GM23338 (cell line): ENCODE measurements at regions not wholly inside any gene's neighbourhood (a gene's known extent, or its start where the extent isn't known, plus 50 kb on each side); places are given as distances from the start of the nearest gene placed in this dataset.

Source experiments
- ATAC-seq: fragments of 200-7000 bp; cut with Tn5 transposase; 3 replicates; pipeline ENCODE4 v1.9.1; 2020
- DNase-seq: peaks from one replicate; pipeline ENCODE4 v3.0.0-alpha.2; 2015; ENCODE audit warnings: low spot score
- H2AFZ ChIP-seq: fragments of 200-600 bp; sonication (generic); 2 replicates; pipeline ENCODE4 v1.8.0; 2016; ENCODE audit warnings: antibody characterized with exemption, mild to moderate bottlenecking, moderate library complexity
- H3F3A ChIP-seq: fragments of 200-600 bp; sonication (generic); replicated peaks from 2 replicates; pipeline ENCODE4 v1.8.0; 2017; ENCODE audit warnings: antibody characterized with exemption, mixed run types, low read depth
- H3K27ac ChIP-seq: fragments of 200-600 bp; sonication (generic); 2 replicates; pipeline ENCODE4 v1.6.1; 2016; ENCODE audit warnings: low read depth
- H3K27me3 ChIP-seq: fragments of 200-600 bp; sonication (generic); 2 replicates; pipeline ENCODE4 v1.8.0; 2016; ENCODE audit warnings: mild to moderate bottlenecking, mixed run types, moderate library complexity; ENCODE audit not compliant: insufficient read depth
- H3K36me3 ChIP-seq: fragments of 200-600 bp; sonication (generic); 2 replicates; pipeline ENCODE4 v1.8.0; 2016; ENCODE audit warnings: mild to moderate bottlenecking; ENCODE audit not compliant: insufficient read depth
- H3K4me1 ChIP-seq: fragments of 200-600 bp; sonication (generic); 2 replicates; pipeline ENCODE4 v1.8.0; 2016; ENCODE audit warnings: mild to moderate bottlenecking, moderate library complexity; ENCODE audit not compliant: insufficient read depth
- H3K4me2 ChIP-seq: fragments of 200-600 bp; sonication (generic); 2 replicates; pipeline ENCODE4 v1.7.1; 2017; ENCODE audit warnings: mixed run types
- H3K4me3 ChIP-seq: fragments of 200-600 bp; sonication (generic); 2 replicates; pipeline ENCODE4 v1.6.1; 2016; ENCODE audit warnings: mixed run types
- H3K79me2 ChIP-seq: fragments of 200-600 bp; sonication (generic); replicated peaks from 2 replicates; pipeline ENCODE4 v1.8.0; 2017; ENCODE audit warnings: mild to moderate bottlenecking; ENCODE audit not compliant: insufficient read depth
- H3K9me2 ChIP-seq: fragments of 200-600 bp; sonication (generic); 2 replicates; pipeline ENCODE4 v1.8.0; 2017; ENCODE audit not compliant: insufficient read depth
- H4K20me1 ChIP-seq: fragments of 200-600 bp; sonication (generic); replicated peaks from 2 replicates; pipeline ENCODE4 v1.8.0; 2017; ENCODE audit warnings: mild to moderate bottlenecking; ENCODE audit not compliant: insufficient read depth
- H3K27ac Mint-ChIP-seq: 2 replicates; pipeline ENCODE4 v1.8.0; 2020; ENCODE audit warnings: inconsistent platforms, mild to moderate bottlenecking, moderate library complexity, mixed read lengths
- H3K27me3 Mint-ChIP-seq: 3 replicates; pipeline ENCODE4 v1.8.0; 2022; ENCODE audit warnings: low read depth, mild to moderate bottlenecking, moderate library complexity, mixed read lengths, inconsistent platforms; ENCODE audit not compliant: insufficient read depth, poor library complexity
- H3K36me3 Mint-ChIP-seq: 3 replicates; pipeline ENCODE4 v1.8.0; 2021; ENCODE audit warnings: low read depth, mild to moderate bottlenecking, inconsistent platforms, moderate library complexity, mixed read lengths
- H3K4me1 Mint-ChIP-seq: 3 replicates; pipeline ENCODE4 v1.8.0; 2020; ENCODE audit warnings: mild to moderate bottlenecking, inconsistent platforms, mixed read lengths
- H3K4me3 Mint-ChIP-seq: 3 replicates; pipeline ENCODE4 v1.8.0; 2021; ENCODE audit warnings: moderate library complexity, mild to moderate bottlenecking, inconsistent platforms, mixed read lengths
- H3K9me3 Mint-ChIP-seq: 3 replicates; pipeline ENCODE4 v1.8.0; 2020; ENCODE audit warnings: moderate library complexity, mild to moderate bottlenecking, inconsistent platforms, mixed read lengths
- CREB1 ChIP-seq: fragments of 250-450 bp; sonication (Bioruptor Pico); IDR thresholded peaks from 2 replicates; pipeline ENCODE4 v1.5.0; 2020; ENCODE audit warnings: low read depth, mild to moderate bottlenecking, moderate library complexity
- EZH2 ChIP-seq: fragments of 200-600 bp; sonication (generic); IDR thresholded peaks from one replicate; pipeline ENCODE4 v1.8.0; 2017; ENCODE audit warnings: antibody characterized with exemption, mild to moderate bottlenecking, low read depth; ENCODE audit not compliant: unreplicated experiment
- EZH2phosphoT487 ChIP-seq: fragments of 200-600 bp; sonication (generic); IDR thresholded peaks from one replicate; pipeline ENCODE4 v1.8.1; 2018; ENCODE audit warnings: antibody characterized with exemption; ENCODE audit not compliant: unreplicated experiment
- JUNB ChIP-seq: IDR thresholded peaks from one replicate; pipeline ENCODE4 v1.6.1; 2016; ENCODE audit warnings: antibody characterized with exemption; ENCODE audit not compliant: unreplicated experiment
- NANOG ChIP-seq: IDR thresholded peaks from 2 replicates; pipeline ENCODE4 v1.6.1; 2016; ENCODE audit warnings: antibody characterized with exemption, borderline replicate concordance
- POLR2AphosphoS5 ChIP-seq: IDR thresholded peaks from 2 replicates; pipeline ENCODE4 v1.6.1; 2016; ENCODE audit warnings: antibody characterized with exemption, low read depth
- STAT1 ChIP-seq: IDR thresholded peaks from one replicate; pipeline ENCODE4 v1.6.1; 2016; ENCODE audit warnings: antibody characterized with exemption; ENCODE audit not compliant: unreplicated experiment
- ZNF114 ChIP-seq: fragments of 250-450 bp; sonication (Bioruptor Pico); IDR thresholded peaks from 2 replicates; pipeline ENCODE4 v1.5.0; 2020; ENCODE audit warnings: mild to moderate bottlenecking, moderate library complexity
- ZNF331 ChIP-seq: fragments of 250-450 bp; sonication (Bioruptor Pico); IDR thresholded peaks from 2 replicates; pipeline ENCODE4 v1.5.0; 2020; ENCODE audit warnings: low read depth, mild to moderate bottlenecking, moderate library complexity
- TF ChIP-seq, protein P1 (sequence below): IDR thresholded peaks from one replicate; pipeline ENCODE4 v1.6.1; 2018; ENCODE audit warnings: antibody characterized with exemption; ENCODE audit not compliant: unreplicated experiment
- TF ChIP-seq, protein P2 (sequence below), 2 experiments: fragments of 200-600 bp in 1 of 2; sonication (generic) in 1 of 2; conservative IDR thresholded peaks; 2 replicates each; pipeline versions ENCODE4 v1.5.1 to v1.6.1; 2016 to 2017; ENCODE audit warnings: antibody characterized with exemption in 2 of 2, low read depth in 2 of 2, mild to moderate bottlenecking in 2 of 2, moderate library complexity in 1 of 2
- TF ChIP-seq, protein P3 (sequence below): fragments of 250-450 bp; sonication (Bioruptor Pico); IDR thresholded peaks from 2 replicates; pipeline ENCODE4 v1.5.0; 2020; ENCODE audit warnings: mild to moderate bottlenecking, moderate library complexity
- TF ChIP-seq, protein P4 (sequence below): IDR thresholded peaks from 2 replicates; pipeline ENCODE4 v1.6.1; 2016; ENCODE audit warnings: antibody characterized with exemption

DNA sequence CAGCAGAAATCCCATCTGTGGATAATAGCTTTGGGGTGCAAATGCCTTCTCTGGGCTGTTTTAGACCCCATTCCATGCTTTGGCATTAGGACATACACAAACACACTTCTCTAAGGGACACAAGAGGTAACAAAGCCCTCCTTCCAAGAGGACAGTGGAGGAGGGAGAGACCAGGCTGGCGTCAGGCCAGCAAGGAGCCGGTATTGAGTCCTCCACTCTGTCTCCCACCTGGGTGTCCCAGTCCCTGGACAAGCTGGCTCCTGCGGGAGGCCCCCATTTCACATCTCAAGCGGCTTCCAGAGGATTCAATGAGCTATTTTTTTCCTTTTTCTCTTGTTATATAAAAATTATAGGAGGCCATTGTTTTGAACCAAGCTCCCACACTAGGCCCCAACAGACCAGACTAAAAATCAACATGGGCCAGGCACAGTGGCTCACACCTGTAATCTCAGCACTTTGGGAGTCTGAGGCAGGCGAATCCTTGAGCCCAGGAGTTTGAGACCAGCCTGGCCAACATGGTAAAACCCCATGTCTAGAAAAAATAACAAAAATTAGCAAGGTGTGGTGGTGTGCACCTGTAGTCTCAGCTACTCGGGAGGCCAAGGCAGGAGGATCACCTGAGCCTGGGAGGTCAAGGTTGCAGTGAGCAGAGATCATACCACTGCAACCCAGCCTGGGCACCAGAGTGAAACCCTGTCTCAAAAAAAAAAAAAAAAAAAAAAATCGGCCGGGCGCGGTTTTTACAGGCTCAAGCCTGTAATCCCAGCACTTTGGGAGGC lies 142.9 kb downstream of the TOMM20 start:
- no peaks in the 10 kb centered on the region; the same call in 1 of the 2 replicates for H3F3A ChIP-seq
- no peaks in the 10 kb centered on the region for H3K27me3 ChIP-seq
- no peaks in the 10 kb centered on the region for H3K9me2 ChIP-seq
- H3K27me3 Mint-ChIP-seq = peaks cover 6% of the 10 kb centered on the region
- no peak overlapping the region for H2AFZ ChIP-seq
- H3K27ac Mint-ChIP-seq = no peak overlapping the region
- H3K36me3 ChIP-seq = no peaks in the 10 kb centered on the region
- H3K4me2 ChIP-seq = no peak overlapping the region
- no peaks in the 10 kb centered on the region; the same call in 2 of the 3 replicates for H3K9me3 Mint-ChIP-seq
- TF ChIP-seq EZH2phosphoT487 (no peak), POLR2AphosphoS5 (no peak), CREB1 (CRISPR knock-in tag) (no peak), STAT1 (no peak), ZNF114 (CRISPR knock-in tag) (no peak), JUNB (no peak), EZH2 (no peak), NANOG (no peak), ZNF331 (no peak)
- TF ChIP-seq, protein P1, sequence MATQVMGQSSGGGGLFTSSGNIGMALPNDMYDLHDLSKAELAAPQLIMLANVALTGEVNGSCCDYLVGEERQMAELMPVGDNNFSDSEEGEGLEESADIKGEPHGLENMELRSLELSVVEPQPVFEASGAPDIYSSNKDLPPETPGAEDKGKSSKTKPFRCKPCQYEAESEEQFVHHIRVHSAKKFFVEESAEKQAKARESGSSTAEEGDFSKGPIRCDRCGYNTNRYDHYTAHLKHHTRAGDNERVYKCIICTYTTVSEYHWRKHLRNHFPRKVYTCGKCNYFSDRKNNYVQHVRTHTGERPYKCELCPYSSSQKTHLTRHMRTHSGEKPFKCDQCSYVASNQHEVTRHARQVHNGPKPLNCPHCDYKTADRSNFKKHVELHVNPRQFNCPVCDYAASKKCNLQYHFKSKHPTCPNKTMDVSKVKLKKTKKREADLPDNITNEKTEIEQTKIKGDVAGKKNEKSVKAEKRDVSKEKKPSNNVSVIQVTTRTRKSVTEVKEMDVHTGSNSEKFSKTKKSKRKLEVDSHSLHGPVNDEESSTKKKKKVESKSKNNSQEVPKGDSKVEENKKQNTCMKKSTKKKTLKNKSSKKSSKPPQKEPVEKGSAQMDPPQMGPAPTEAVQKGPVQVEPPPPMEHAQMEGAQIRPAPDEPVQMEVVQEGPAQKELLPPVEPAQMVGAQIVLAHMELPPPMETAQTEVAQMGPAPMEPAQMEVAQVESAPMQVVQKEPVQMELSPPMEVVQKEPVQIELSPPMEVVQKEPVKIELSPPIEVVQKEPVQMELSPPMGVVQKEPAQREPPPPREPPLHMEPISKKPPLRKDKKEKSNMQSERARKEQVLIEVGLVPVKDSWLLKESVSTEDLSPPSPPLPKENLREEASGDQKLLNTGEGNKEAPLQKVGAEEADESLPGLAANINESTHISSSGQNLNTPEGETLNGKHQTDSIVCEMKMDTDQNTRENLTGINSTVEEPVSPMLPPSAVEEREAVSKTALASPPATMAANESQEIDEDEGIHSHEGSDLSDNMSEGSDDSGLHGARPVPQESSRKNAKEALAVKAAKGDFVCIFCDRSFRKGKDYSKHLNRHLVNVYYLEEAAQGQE = no peak
- TF ChIP-seq, protein P2, sequence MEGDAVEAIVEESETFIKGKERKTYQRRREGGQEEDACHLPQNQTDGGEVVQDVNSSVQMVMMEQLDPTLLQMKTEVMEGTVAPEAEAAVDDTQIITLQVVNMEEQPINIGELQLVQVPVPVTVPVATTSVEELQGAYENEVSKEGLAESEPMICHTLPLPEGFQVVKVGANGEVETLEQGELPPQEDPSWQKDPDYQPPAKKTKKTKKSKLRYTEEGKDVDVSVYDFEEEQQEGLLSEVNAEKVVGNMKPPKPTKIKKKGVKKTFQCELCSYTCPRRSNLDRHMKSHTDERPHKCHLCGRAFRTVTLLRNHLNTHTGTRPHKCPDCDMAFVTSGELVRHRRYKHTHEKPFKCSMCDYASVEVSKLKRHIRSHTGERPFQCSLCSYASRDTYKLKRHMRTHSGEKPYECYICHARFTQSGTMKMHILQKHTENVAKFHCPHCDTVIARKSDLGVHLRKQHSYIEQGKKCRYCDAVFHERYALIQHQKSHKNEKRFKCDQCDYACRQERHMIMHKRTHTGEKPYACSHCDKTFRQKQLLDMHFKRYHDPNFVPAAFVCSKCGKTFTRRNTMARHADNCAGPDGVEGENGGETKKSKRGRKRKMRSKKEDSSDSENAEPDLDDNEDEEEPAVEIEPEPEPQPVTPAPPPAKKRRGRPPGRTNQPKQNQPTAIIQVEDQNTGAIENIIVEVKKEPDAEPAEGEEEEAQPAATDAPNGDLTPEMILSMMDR (conservative IDR thresholded peaks at IDR 0.05; ENCODE audit: low read depth in 2 of 2) = no peak
- TF ChIP-seq, protein P3, sequence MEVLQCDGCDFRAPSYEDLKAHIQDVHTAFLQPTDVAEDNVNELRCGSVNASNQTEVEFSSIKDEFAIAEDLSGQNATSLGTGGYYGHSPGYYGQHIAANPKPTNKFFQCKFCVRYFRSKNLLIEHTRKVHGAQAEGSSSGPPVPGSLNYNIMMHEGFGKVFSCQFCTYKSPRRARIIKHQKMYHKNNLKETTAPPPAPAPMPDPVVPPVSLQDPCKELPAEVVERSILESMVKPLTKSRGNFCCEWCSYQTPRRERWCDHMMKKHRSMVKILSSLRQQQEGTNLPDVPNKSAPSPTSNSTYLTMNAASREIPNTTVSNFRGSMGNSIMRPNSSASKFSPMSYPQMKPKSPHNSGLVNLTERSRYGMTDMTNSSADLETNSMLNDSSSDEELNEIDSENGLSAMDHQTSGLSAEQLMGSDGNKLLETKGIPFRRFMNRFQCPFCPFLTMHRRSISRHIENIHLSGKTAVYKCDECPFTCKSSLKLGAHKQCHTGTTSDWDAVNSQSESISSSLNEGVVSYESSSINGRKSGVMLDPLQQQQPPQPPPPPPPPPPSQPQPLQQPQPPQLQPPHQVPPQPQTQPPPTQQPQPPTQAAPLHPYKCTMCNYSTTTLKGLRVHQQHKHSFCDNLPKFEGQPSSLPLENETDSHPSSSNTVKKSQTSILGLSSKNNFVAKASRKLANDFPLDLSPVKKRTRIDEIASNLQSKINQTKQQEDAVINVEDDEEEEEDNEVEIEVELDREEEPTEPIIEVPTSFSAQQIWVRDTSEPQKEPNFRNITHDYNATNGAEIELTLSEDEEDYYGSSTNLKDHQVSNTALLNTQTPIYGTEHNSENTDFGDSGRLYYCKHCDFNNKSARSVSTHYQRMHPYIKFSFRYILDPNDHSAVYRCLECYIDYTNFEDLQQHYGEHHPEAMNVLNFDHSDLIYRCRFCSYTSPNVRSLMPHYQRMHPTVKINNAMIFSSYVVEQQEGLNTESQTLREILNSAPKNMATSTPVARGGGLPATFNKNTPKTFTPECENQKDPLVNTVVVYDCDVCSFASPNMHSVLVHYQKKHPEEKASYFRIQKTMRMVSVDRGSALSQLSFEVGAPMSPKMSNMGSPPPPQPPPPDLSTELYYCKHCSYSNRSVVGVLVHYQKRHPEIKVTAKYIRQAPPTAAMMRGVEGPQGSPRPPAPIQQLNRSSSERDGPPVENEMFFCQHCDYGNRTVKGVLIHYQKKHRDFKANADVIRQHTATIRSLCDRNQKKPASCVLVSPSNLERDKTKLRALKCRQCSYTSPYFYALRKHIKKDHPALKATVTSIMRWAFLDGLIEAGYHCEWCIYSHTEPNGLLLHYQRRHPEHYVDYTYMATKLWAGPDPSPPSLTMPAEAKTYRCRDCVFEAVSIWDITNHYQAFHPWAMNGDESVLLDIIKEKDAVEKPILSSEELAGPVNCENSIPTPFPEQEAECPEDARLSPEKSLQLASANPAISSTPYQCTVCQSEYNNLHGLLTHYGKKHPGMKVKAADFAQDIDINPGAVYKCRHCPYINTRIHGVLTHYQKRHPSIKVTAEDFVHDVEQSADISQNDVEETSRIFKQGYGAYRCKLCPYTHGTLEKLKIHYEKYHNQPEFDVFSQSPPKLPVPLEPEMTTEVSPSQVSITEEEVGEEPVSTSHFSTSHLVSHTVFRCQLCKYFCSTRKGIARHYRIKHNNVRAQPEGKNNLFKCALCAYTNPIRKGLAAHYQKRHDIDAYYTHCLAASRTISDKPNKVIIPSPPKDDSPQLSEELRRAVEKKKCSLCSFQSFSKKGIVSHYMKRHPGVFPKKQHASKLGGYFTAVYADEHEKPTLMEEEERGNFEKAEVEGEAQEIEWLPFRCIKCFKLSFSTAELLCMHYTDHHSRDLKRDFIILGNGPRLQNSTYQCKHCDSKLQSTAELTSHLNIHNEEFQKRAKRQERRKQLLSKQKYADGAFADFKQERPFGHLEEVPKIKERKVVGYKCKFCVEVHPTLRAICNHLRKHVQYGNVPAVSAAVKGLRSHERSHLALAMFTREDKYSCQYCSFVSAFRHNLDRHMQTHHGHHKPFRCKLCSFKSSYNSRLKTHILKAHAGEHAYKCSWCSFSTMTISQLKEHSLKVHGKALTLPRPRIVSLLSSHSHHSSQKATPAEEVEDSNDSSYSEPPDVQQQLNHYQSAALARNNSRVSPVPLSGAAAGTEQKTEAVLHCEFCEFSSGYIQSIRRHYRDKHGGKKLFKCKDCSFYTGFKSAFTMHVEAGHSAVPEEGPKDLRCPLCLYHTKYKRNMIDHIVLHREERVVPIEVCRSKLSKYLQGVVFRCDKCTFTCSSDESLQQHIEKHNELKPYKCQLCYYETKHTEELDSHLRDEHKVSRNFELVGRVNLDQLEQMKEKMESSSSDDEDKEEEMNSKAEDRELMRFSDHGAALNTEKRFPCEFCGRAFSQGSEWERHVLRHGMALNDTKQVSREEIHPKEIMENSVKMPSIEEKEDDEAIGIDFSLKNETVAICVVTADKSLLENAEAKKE (CRISPR knock-in tag) = no peak
- TF ChIP-seq, protein P4, sequence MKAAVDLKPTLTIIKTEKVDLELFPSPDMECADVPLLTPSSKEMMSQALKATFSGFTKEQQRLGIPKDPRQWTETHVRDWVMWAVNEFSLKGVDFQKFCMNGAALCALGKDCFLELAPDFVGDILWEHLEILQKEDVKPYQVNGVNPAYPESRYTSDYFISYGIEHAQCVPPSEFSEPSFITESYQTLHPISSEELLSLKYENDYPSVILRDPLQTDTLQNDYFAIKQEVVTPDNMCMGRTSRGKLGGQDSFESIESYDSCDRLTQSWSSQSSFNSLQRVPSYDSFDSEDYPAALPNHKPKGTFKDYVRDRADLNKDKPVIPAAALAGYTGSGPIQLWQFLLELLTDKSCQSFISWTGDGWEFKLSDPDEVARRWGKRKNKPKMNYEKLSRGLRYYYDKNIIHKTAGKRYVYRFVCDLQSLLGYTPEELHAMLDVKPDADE = no peak
- peaks cover 24% of the 10 kb centered on the region for H3K4me1 Mint-ChIP-seq
- H3K4me3 Mint-ChIP-seq = no peak overlapping the region
- DNase-seq (no peak), ATAC-seq (no peak)
- H3K4me1 ChIP-seq = peaks cover 27% of the 10 kb centered on the region
- peak overlapping the region; percentile 96 for H3K27ac ChIP-seq
- H3K79me2 ChIP-seq = no peaks in the 10 kb centered on the region
- H3K36me3 Mint-ChIP-seq = peaks cover 2% of the 10 kb centered on the region; the same call in 1 of the 3 replicates
- H3K4me3 ChIP-seq = no peak overlapping the region
- H4K20me1 ChIP-seq = no peaks in the 10 kb centered on the region
